Coronary artery (tissue), 2 donors: ENCODE measurements at regions not wholly inside any gene's neighbourhood (a gene's known extent, or its start where the extent isn't known, plus 50 kb on each side); places are given as distances from the start of the nearest gene placed in this dataset.

ENCODE experiments used
- DNase-seq: peaks from one replicate; pipeline ENCODE4 v3.0.0-alpha.2; 2017; ENCODE audit warnings: low spot score
- H3K27ac ChIP-seq, 2 donors: fragments of 200-600 bp; sonication (generic); one replicate each; pipeline ENCODE4 v1.5.1; 2016 to 2019
- H3K4me3 ChIP-seq: fragments of 200-600 bp; sonication (generic); 2 replicates; pipeline ENCODE4 v1.5.1; 2016; ENCODE audit warnings: mild to moderate bottlenecking, moderate library complexity
- CTCF ChIP-seq: fragments of 200-600 bp; sonication (generic); IDR thresholded peaks from one replicate; pipeline ENCODE4 v1.5.1; 2019; ENCODE audit warnings: antibody characterized with exemption

- Histone ChIP-seq H3K27ac (no peak overlapping the region), H3K4me3 (no peak overlapping the region)
- DNase-seq = no peak
- no peak for TF ChIP-seq CTCF
These were observed 195.1 kb upstream of the AUTS2 start for GRCh38 chr7:69403169-69403568.

GRCh38 chr7:69411018-69411417, 187.3 kb upstream of the AUTS2 start:
- TF ChIP-seq CTCF = no peak
- no peak overlapping the region for H3K27ac ChIP-seq
- H3K4me3 ChIP-seq = no peak overlapping the region
- no peak for DNase-seq

- DNase-seq = no peak
- Histone ChIP-seq H3K4me3 (no peak overlapping the region), H3K27ac (no peak overlapping the region)
- no peak for TF ChIP-seq CTCF
These were observed 186.8 kb upstream of the AUTS2 start for GRCh38 chr7:69411466-69411865.

- Histone ChIP-seq H3K27ac (no peak overlapping the region), H3K4me3 (no peak overlapping the region)
- no peak for TF ChIP-seq CTCF
- DNase-seq = no peak
These were observed 185.7 kb upstream of the AUTS2 start for GRCh38 chr7:69412331-69413146.

GRCh38 chr7:69414555-69414954, 183.7 kb upstream of the AUTS2 start:
- no peak for DNase-seq
- TF ChIP-seq CTCF = no peak
- no peak overlapping the region for H3K27ac ChIP-seq
- no peak overlapping the region for H3K4me3 ChIP-seq

- Histone ChIP-seq H3K4me3 (no peak overlapping the region), H3K27ac (no peak overlapping the region)
- no peak for TF ChIP-seq CTCF
- no peak for DNase-seq
These were observed 179.2 kb upstream of the AUTS2 start for GRCh38 chr7:69418869-69419670.
